WTC11 (cell line): ENCODE measurements at regions not wholly inside any gene's neighbourhood (a gene's known extent, or its start where the extent isn't known, plus 50 kb on each side); places are given as distances from the start of the nearest gene placed in this dataset.

ENCODE experiments used
- ATAC-seq: fragments of 200-7000 bp; cut with Tn5 transposase; 2 replicates; pipeline ENCODE4 v1.10.0; 2021; ENCODE audit warnings: mild to moderate bottlenecking, moderate library complexity
- CTCF ChIA-PET: fragments of 300-600 bp; sonication (Branson Sonifier 250); formaldehyde crosslinking; loops from one replicate; lab custom pipeline; 2021; ENCODE audit warnings: antibody characterized with exemption; lab: Charles Lee
- POLR2A ChIA-PET: fragments of 350-600 bp; sonication (Branson Sonifier 250); formaldehyde crosslinking; loops from one replicate; lab custom pipeline; 2021; ENCODE audit warnings: antibody characterized with exemption; lab: Charles Lee
- DNase-seq: peaks from one replicate; pipeline ENCODE4 v3.0.0; 2021; ENCODE audit warnings: low spot score
- H3K27ac Mint-ChIP-seq: 2 replicates; pipeline ENCODE4 v1.8.0; 2021; ENCODE audit warnings: mixed read lengths
- H3K27me3 Mint-ChIP-seq: 2 replicates; pipeline ENCODE4 v1.8.0; 2021; ENCODE audit warnings: low read depth, mild to moderate bottlenecking, moderate library complexity, mixed read lengths
- H3K36me3 Mint-ChIP-seq: 2 replicates; pipeline ENCODE4 v1.8.0; 2021; ENCODE audit warnings: mixed read lengths
- H3K4me1 Mint-ChIP-seq: 2 replicates; pipeline ENCODE4 v1.8.0; 2022; ENCODE audit warnings: mixed read lengths
- H3K4me3 Mint-ChIP-seq: 2 replicates; pipeline ENCODE4 v1.8.0; 2021; ENCODE audit warnings: mild to moderate bottlenecking, moderate library complexity, mixed read lengths
- H3K9me3 Mint-ChIP-seq: 2 replicates; pipeline ENCODE4 v1.8.0; 2021; ENCODE audit warnings: mixed read lengths
- CBFB ChIP-seq: sonication (generic); formaldehyde crosslinking; IDR thresholded peaks from 2 replicates; pipeline ENCODE4 v1.8.1; 2022; ENCODE audit warnings: mild to moderate bottlenecking, low read depth, missing genetic modification reagents
- CREM ChIP-seq: sonication (generic); formaldehyde crosslinking; IDR thresholded peaks from 2 replicates; pipeline ENCODE4 v1.8.1; 2022; ENCODE audit warnings: mild to moderate bottlenecking, missing genetic modification reagents, moderate library complexity
- ETV6 ChIP-seq: sonication (generic); formaldehyde crosslinking; IDR thresholded peaks from 2 replicates; pipeline ENCODE4 v1.8.1; 2022; ENCODE audit warnings: mild to moderate bottlenecking, missing genetic modification reagents
- HMGA2 ChIP-seq: fragments of 250-450 bp; sonication (Bioruptor Pico); IDR thresholded peaks from 2 replicates; pipeline ENCODE4 v1.4.0; 2021; ENCODE audit warnings: mild to moderate bottlenecking, moderate library complexity
- JAZF1 ChIP-seq: fragments of 250-450 bp; sonication (Bioruptor Pico); IDR thresholded peaks from 2 replicates; pipeline ENCODE4 v1.9.0; 2021; ENCODE audit warnings: moderate library complexity, mild to moderate bottlenecking, inconsistent platforms
- KAT7 ChIP-seq: sonication (generic); formaldehyde crosslinking; IDR thresholded peaks from 2 replicates; pipeline ENCODE4 v1.8.1; 2023; ENCODE audit warnings: missing genetic modification reagents, mild to moderate bottlenecking, borderline replicate concordance
- NFYB ChIP-seq: sonication (generic); formaldehyde crosslinking; conservative IDR thresholded peaks from 2 replicates; pipeline ENCODE4 v1.8.0; 2022; ENCODE audit warnings: low read depth, missing genetic modification reagents
- NR1H2 ChIP-seq: sonication (generic); formaldehyde crosslinking; IDR thresholded peaks from 2 replicates; pipeline ENCODE4 v1.9.0; 2021; ENCODE audit warnings: mild to moderate bottlenecking, moderate library complexity, missing genetic modification reagents
- OVOL2 ChIP-seq: fragments of 250-450 bp; sonication (Bioruptor Pico); IDR thresholded peaks from 2 replicates; pipeline ENCODE4 v1.9.0; 2021; ENCODE audit warnings: mild to moderate bottlenecking, borderline replicate concordance
- PREB ChIP-seq: sonication (generic); formaldehyde crosslinking; IDR thresholded peaks from 2 replicates; pipeline ENCODE4 v1.8.1; 2022; ENCODE audit warnings: mild to moderate bottlenecking, missing genetic modification reagents, moderate library complexity, borderline replicate concordance
- STAT6 ChIP-seq: sonication (generic); formaldehyde crosslinking; conservative IDR thresholded peaks from 2 replicates; pipeline ENCODE4 v1.8.1; 2023; ENCODE audit warnings: mild to moderate bottlenecking, low read depth, missing genetic modification reagents, moderate library complexity
- TP53 ChIP-seq: sonication (generic); formaldehyde crosslinking; IDR thresholded peaks from 2 replicates; pipeline ENCODE4 v1.8.1; 2023; ENCODE audit warnings: mild to moderate bottlenecking, missing genetic modification reagents
- ZBTB21 ChIP-seq: sonication (generic); formaldehyde crosslinking; IDR thresholded peaks from 2 replicates; pipeline ENCODE4 v1.8.1; 2023; ENCODE audit warnings: mild to moderate bottlenecking, missing genetic modification reagents, borderline replicate concordance
- ZNF416 ChIP-seq: fragments of 250-450 bp; sonication (Bioruptor Pico); IDR thresholded peaks from 2 replicates; pipeline ENCODE4 v1.9.0; 2021; ENCODE audit warnings: mild to moderate bottlenecking, inconsistent platforms
- ZNF423 ChIP-seq: fragments of 250-450 bp; sonication (Bioruptor Pico); IDR thresholded peaks from 2 replicates; pipeline ENCODE4 v2.1.2; 2022; ENCODE audit warnings: mild to moderate bottlenecking, moderate library complexity
- ZNF671 ChIP-seq: fragments of 250-450 bp; sonication (Bioruptor Pico); IDR thresholded peaks from 2 replicates; pipeline ENCODE4 v1.8.0; 2021; ENCODE audit warnings: mild to moderate bottlenecking
- TF ChIP-seq, protein P1 (sequence below): sonication (generic); formaldehyde crosslinking; IDR thresholded peaks from 2 replicates; pipeline ENCODE4 v1.8.1; 2023; ENCODE audit warnings: mild to moderate bottlenecking, moderate library complexity, missing genetic modification reagents
- TF ChIP-seq, protein P2 (sequence below): sonication (generic); formaldehyde crosslinking; IDR thresholded peaks from 2 replicates; pipeline ENCODE4 v1.8.1; 2022; ENCODE audit warnings: missing genetic modification reagents, borderline replicate concordance
- TF ChIP-seq, protein P3 (sequence below): sonication (generic); formaldehyde crosslinking; IDR thresholded peaks from 2 replicates; pipeline ENCODE4 v1.8.0; 2022; ENCODE audit warnings: mild to moderate bottlenecking, missing genetic modification reagents
- TF ChIP-seq, protein P4 (sequence below): sonication (generic); formaldehyde crosslinking; IDR thresholded peaks from 2 replicates; pipeline ENCODE4 v1.8.1; 2023; ENCODE audit warnings: mild to moderate bottlenecking, missing genetic modification reagents, borderline replicate concordance
- TF ChIP-seq, protein P5 (sequence below): fragments of 200-600 bp; IDR thresholded peaks from 2 replicates; pipeline ENCODE4 v1.8.0; 2022; ENCODE audit warnings: antibody characterized with exemption

DNA sequence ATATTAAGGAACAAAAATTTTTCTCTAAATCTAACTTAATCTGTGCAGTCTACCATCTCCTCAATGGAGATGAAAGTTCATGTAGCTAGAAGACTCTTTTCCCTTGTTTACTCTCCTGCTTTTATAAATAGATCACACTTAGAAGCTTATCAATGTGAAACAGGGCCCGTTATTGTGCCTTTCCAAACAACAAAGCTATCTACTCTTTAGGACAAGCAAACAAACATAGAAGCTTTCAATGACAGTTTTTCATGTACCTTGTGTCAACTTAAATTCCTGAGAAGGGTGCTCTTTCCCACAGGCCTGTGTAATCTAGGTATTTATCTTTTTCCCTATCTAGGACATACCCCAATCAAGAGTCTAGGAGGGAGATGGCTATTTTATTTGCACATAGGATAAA is 247.8 kb upstream of the CWC22 start:
- DNase-seq (no peak), ATAC-seq (no peak)
- Mint-ChIP-seq H3K4me3 (no peak overlapping the region), H3K4me1 (peaks cover 19% of the 10 kb centered on the region), H3K9me3 (peaks cover 14% of the 10 kb centered on the region), H3K36me3 (no peaks in the 10 kb centered on the region), H3K27ac (no peak overlapping the region), H3K27me3 (no peaks in the 10 kb centered on the region)
- TF ChIP-seq ZNF423 (CRISPR knock-in tag) (no peak), CREM (CRISPR knock-in tag) (no peak), PREB (no peak), TP53 (CRISPR knock-in tag) (no peak), HMGA2 (CRISPR knock-in tag) (no peak), STAT6 (CRISPR knock-in tag) (no peak), OVOL2 (no peak), ZBTB21 (CRISPR knock-in tag) (no peak), CBFB (CRISPR knock-in tag) (no peak), JAZF1 (CRISPR knock-in tag) (no peak), ZNF416 (CRISPR knock-in tag) (no peak), ETV6 (CRISPR knock-in tag) (no peak), ZNF671 (no peak)
- TF ChIP-seq, protein P1, sequence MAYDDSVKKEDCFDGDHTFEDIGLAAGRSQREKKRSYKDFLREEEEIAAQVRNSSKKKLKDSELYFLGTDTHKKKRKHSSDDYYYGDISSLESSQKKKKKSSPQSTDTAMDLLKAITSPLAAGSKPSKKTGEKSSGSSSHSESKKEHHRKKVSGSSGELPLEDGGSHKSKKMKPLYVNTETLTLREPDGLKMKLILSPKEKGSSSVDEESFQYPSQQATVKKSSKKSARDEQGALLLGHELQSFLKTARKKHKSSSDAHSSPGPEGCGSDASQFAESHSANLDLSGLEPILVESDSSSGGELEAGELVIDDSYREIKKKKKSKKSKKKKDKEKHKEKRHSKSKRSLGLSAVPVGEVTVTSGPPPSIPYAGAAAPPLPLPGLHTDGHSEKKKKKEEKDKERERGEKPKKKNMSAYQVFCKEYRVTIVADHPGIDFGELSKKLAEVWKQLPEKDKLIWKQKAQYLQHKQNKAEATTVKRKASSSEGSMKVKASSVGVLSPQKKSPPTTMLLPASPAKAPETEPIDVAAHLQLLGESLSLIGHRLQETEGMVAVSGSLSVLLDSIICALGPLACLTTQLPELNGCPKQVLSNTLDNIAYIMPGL (CRISPR knock-in tag), result no peak
- TF ChIP-seq, protein P2, sequence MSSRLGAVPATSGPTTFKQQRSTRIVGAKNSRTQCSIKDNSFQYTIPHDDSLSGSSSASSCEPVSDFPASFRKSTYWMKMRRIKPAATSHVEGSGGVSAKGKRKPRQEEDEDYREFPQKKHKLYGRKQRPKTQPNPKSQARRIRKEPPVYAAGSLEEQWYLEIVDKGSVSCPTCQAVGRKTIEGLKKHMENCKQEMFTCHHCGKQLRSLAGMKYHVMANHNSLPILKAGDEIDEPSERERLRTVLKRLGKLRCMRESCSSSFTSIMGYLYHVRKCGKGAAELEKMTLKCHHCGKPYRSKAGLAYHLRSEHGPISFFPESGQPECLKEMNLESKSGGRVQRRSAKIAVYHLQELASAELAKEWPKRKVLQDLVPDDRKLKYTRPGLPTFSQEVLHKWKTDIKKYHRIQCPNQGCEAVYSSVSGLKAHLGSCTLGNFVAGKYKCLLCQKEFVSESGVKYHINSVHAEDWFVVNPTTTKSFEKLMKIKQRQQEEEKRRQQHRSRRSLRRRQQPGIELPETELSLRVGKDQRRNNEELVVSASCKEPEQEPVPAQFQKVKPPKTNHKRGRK (CRISPR knock-in tag), result no peak
- TF ChIP-seq, protein P3, sequence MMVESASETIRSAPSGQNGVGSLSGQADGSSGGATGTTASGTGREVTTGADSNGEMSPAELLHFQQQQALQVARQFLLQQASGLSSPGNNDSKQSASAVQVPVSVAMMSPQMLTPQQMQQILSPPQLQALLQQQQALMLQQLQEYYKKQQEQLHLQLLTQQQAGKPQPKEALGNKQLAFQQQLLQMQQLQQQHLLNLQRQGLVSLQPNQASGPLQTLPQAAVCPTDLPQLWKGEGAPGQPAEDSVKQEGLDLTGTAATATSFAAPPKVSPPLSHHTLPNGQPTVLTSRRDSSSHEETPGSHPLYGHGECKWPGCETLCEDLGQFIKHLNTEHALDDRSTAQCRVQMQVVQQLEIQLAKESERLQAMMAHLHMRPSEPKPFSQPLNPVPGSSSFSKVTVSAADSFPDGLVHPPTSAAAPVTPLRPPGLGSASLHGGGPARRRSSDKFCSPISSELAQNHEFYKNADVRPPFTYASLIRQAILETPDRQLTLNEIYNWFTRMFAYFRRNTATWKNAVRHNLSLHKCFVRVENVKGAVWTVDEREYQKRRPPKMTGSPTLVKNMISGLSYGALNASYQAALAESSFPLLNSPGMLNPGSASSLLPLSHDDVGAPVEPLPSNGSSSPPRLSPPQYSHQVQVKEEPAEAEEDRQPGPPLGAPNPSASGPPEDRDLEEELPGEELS (CRISPR knock-in tag), result no peak
- ChIA-PET POLR2A (no interaction called here), CTCF (interaction anchor here (0.6 kb wide), 1 partner anchor 107 kb away, joined by 4 read pairs; no protein-coding TSS in a partner anchor)

GRCh38 chr2:180247658-180248057 is 240.6 kb upstream of the CWC22 start:
- ChIA-PET POLR2A (no interaction called here), CTCF (no interaction called here)
- ATAC-seq (no peak), DNase-seq (no peak)
- Mint-ChIP-seq H3K9me3 (peaks cover 17% of the 10 kb centered on the region), H3K27ac (no peak overlapping the region), H3K4me1 (peaks cover 9% of the 10 kb centered on the region), H3K27me3 (no peaks in the 10 kb centered on the region), H3K36me3 (no peaks in the 10 kb centered on the region), H3K4me3 (no peak overlapping the region)
- TF ChIP-seq, protein P4, sequence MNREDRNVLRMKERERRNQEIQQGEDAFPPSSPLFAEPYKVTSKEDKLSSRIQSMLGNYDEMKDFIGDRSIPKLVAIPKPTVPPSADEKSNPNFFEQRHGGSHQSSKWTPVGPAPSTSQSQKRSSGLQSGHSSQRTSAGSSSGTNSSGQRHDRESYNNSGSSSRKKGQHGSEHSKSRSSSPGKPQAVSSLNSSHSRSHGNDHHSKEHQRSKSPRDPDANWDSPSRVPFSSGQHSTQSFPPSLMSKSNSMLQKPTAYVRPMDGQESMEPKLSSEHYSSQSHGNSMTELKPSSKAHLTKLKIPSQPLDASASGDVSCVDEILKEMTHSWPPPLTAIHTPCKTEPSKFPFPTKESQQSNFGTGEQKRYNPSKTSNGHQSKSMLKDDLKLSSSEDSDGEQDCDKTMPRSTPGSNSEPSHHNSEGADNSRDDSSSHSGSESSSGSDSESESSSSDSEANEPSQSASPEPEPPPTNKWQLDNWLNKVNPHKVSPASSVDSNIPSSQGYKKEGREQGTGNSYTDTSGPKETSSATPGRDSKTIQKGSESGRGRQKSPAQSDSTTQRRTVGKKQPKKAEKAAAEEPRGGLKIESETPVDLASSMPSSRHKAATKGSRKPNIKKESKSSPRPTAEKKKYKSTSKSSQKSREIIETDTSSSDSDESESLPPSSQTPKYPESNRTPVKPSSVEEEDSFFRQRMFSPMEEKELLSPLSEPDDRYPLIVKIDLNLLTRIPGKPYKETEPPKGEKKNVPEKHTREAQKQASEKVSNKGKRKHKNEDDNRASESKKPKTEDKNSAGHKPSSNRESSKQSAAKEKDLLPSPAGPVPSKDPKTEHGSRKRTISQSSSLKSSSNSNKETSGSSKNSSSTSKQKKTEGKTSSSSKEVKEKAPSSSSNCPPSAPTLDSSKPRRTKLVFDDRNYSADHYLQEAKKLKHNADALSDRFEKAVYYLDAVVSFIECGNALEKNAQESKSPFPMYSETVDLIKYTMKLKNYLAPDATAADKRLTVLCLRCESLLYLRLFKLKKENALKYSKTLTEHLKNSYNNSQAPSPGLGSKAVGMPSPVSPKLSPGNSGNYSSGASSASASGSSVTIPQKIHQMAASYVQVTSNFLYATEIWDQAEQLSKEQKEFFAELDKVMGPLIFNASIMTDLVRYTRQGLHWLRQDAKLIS (CRISPR knock-in tag), result no peak
- TF ChIP-seq OVOL2 (no peak), KAT7 (CRISPR knock-in tag) (no peak), NFYB (CRISPR knock-in tag) (no peak), NR1H2 (CRISPR knock-in tag) (no peak)
- TF ChIP-seq, protein P5, sequence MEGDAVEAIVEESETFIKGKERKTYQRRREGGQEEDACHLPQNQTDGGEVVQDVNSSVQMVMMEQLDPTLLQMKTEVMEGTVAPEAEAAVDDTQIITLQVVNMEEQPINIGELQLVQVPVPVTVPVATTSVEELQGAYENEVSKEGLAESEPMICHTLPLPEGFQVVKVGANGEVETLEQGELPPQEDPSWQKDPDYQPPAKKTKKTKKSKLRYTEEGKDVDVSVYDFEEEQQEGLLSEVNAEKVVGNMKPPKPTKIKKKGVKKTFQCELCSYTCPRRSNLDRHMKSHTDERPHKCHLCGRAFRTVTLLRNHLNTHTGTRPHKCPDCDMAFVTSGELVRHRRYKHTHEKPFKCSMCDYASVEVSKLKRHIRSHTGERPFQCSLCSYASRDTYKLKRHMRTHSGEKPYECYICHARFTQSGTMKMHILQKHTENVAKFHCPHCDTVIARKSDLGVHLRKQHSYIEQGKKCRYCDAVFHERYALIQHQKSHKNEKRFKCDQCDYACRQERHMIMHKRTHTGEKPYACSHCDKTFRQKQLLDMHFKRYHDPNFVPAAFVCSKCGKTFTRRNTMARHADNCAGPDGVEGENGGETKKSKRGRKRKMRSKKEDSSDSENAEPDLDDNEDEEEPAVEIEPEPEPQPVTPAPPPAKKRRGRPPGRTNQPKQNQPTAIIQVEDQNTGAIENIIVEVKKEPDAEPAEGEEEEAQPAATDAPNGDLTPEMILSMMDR, result no peak
